SK-N-SH (cell line): ENCODE measurements at regions not wholly inside any gene's neighbourhood (a gene's known extent, or its start where the extent isn't known, plus 50 kb on each side); places are given as distances from the start of the nearest gene placed in this dataset.

Source experiments
- CTCF ChIA-PET: fragments of 300-600, 350-600 bp; formaldehyde crosslinking; extraction: SDS; loops from one replicate; lab custom pipeline; 2021; lab: Yijun Ruan, JAX
- POLR2A ChIA-PET: fragments of 350-600 bp; sonication (Branson Sonifier 250); formaldehyde crosslinking; extraction: SDS; loops from one replicate; lab custom pipeline; 2020; ENCODE audit warnings: antibody characterized with exemption, inconsistent platforms; lab: Yijun Ruan, JAX
- DNase-seq: peaks from one replicate; pipeline ENCODE4 v3.0.0; 2012
- H2AFZ ChIP-seq: fragments of 200-600 bp; sonication (generic); 2 replicates; pipeline ENCODE4 v1.8.1; 2016; ENCODE audit warnings: antibody characterized with exemption, mild to moderate bottlenecking, low read depth
- H3F3A ChIP-seq: fragments of 200-600 bp; sonication (generic); replicated peaks from 2 replicates; pipeline ENCODE3; 2016; ENCODE audit warnings: antibody characterized with exemption, mild to moderate bottlenecking; ENCODE audit not compliant: insufficient read depth
- H3K27ac ChIP-seq, 2 experiments: fragments of 200-500 bp in 1 of 2; fragments of 200-600 bp in 1 of 2; sonication (Bioruptor generic) in 1 of 2; sonication (generic), shearing (Covaris generic) in 1 of 2; 2 replicates each; pipeline versions ENCODE4 v1.5.1 to v1.6.1; 2014 to 2016; ENCODE audit warnings: low read depth in 2 of 2, inconsistent platforms in 1 of 2, low read length in 1 of 2, mild to moderate bottlenecking in 1 of 2, mixed read lengths in 1 of 2
- H3K27me3 ChIP-seq: fragments of 200-600 bp; sonication (generic), shearing (Covaris generic); 2 replicates; pipeline ENCODE4 v1.6.1; 2016; ENCODE audit warnings: mixed run types; ENCODE audit not compliant: insufficient read depth
- H3K36me3 ChIP-seq, 2 experiments: fragments of 200-500 bp in 1 of 2; fragments of 200-600 bp in 1 of 2; sonication (Bioruptor generic) in 1 of 2; sonication (generic) in 1 of 2; replicated peaks in 1 of 2; 2 replicates each; pipeline versions ENCODE3 to v1.5.1; 2014 to 2016; ENCODE audit warnings: low read length in 1 of 2, mild to moderate bottlenecking in 1 of 2; ENCODE audit not compliant: insufficient read depth in 2 of 2, control insufficient read depth in 1 of 2
- H3K4me1 ChIP-seq, 2 experiments: fragments of 200-500 bp in 1 of 2; fragments of 200-600 bp in 1 of 2; sonication (Bioruptor generic) in 1 of 2; sonication (generic), shearing (Covaris generic) in 1 of 2; 2 replicates each; pipeline versions ENCODE4 v1.5.1 to v1.6.1; 2014 to 2016; ENCODE audit warnings: low read depth in 1 of 2, low read length in 1 of 2, mixed run types in 1 of 2; ENCODE audit not compliant: insufficient read depth in 2 of 2, control insufficient read depth in 1 of 2
- H3K4me2 ChIP-seq: fragments of 200-600 bp; sonication (generic), shearing (Covaris generic); 2 replicates; pipeline ENCODE4 v1.6.1; 2017; ENCODE audit warnings: mixed run types
- H3K4me3 ChIP-seq, 2 experiments: fragments of 200-500 bp in 1 of 2; fragments of 200-600 bp in 1 of 2; sonication (Bioruptor generic) in 1 of 2; sonication (generic), shearing (Covaris generic) in 1 of 2; 2 replicates each; pipeline versions ENCODE4 v1.5.1 to v1.8.1; 2014 to 2016; ENCODE audit warnings: low read depth in 2 of 2, inconsistent platforms in 1 of 2, low read length in 1 of 2, mild to moderate bottlenecking in 1 of 2, mixed read lengths in 1 of 2, moderate library complexity in 1 of 2
- H3K79me2 ChIP-seq: fragments of 200-600 bp; sonication (generic); 2 replicates; pipeline ENCODE4 v1.8.1; 2017; ENCODE audit warnings: mild to moderate bottlenecking; ENCODE audit not compliant: insufficient read depth
- H3K9ac ChIP-seq: fragments of 200-600 bp; sonication (generic); 2 replicates; pipeline ENCODE4 v1.6.1; 2017; ENCODE audit warnings: mixed run types
- H3K9me2 ChIP-seq: fragments of 200-600 bp; sonication (generic); 2 replicates; pipeline ENCODE4 v1.6.1; 2017; ENCODE audit warnings: mixed run types
- H3K9me3 ChIP-seq: fragments of 200-600 bp; sonication (generic); 2 replicates; pipeline ENCODE4 v1.6.1; 2017; ENCODE audit warnings: mixed run types, mild to moderate bottlenecking, moderate library complexity
- H4K20me1 ChIP-seq: fragments of 200-600 bp; sonication (generic); 2 replicates; pipeline ENCODE4 v1.6.1; 2017; ENCODE audit warnings: mild to moderate bottlenecking, mixed run types; ENCODE audit not compliant: insufficient read depth
- EP300 ChIP-seq, 2 experiments: IDR thresholded peaks; 2 replicates each; pipeline versions ENCODE4 v1.4.0 to v1.6.1; 2012; ENCODE audit warnings: borderline replicate concordance in 1 of 2, low read depth in 1 of 2, low read length in 1 of 2
- EZH2phosphoT487 ChIP-seq: fragments of 200-600 bp; sonication (generic); IDR thresholded peaks from 2 replicates; pipeline ENCODE4 v1.6.1; 2017; ENCODE audit warnings: low read depth, mixed run types, mild to moderate bottlenecking, antibody characterized with exemption, moderate library complexity, borderline replicate concordance
- FOSL2 ChIP-seq: IDR thresholded peaks from 2 replicates; pipeline ENCODE4 v1.4.0; 2012; ENCODE audit warnings: low read depth, mild to moderate bottlenecking, moderate library complexity, borderline replicate concordance
- GABPA ChIP-seq: IDR thresholded peaks from 2 replicates; pipeline ENCODE4 v1.4.0; 2012; ENCODE audit warnings: low read depth, mild to moderate bottlenecking
- MXI1 ChIP-seq: IDR thresholded peaks from 2 replicates; pipeline ENCODE4 v1.6.1; 2012; ENCODE audit warnings: mild to moderate bottlenecking, low read depth, low read length, improper control_type of control experiment
- NFIC ChIP-seq: IDR thresholded peaks from 2 replicates; pipeline ENCODE4 v1.4.0; 2012; ENCODE audit warnings: borderline replicate concordance
- PBX3 ChIP-seq: IDR thresholded peaks from 2 replicates; pipeline ENCODE4; 2012
- RXRA ChIP-seq: IDR thresholded peaks from 2 replicates; pipeline ENCODE4 v1.4.0; 2012; ENCODE audit warnings: low read depth, mild to moderate bottlenecking, borderline replicate concordance
- TAF1 ChIP-seq: IDR thresholded peaks from 2 replicates; pipeline ENCODE4 v1.6.1; 2012; ENCODE audit warnings: low read depth, mild to moderate bottlenecking, low read length, moderate library complexity, borderline replicate concordance
- TCF12 ChIP-seq: IDR thresholded peaks from 2 replicates; pipeline ENCODE4 v1.4.0; 2012
- WGBS: methylation state at CpG from one replicate; pipeline ENCODE4 v1.1.6; 2017; ENCODE audit warnings: low lambda C conversion rate; 5-methylcytosine and 5-hydroxymethylcytosine counted together
- TF ChIP-seq, protein P1 (sequence below): fragments of 150-350 bp; IDR thresholded peaks from 2 replicates; pipeline ENCODE4 v1.6.1; 2017; ENCODE audit warnings: antibody characterized with exemption, low read length, low read depth, borderline replicate concordance

GRCh38 chr13:34021619-34022018 lies 203.7 kb downstream of the RFC3 start:
- H3K27me3 ChIP-seq: no peaks in the 10 kb centered on the region
- H3K27ac ChIP-seq: no peak overlapping the region
- no peak overlapping the region for H3K9ac ChIP-seq
- H3K9me3 ChIP-seq: peaks cover 8% of the 10 kb centered on the region; the same call in 1 of the 2 replicates
- DNase-seq: no peak
- H3F3A ChIP-seq: no peaks in the 10 kb centered on the region
- no peaks in the 10 kb centered on the region for H3K4me1 ChIP-seq
- POLR2A ChIA-PET: no interaction called here
- no peak overlapping the region for H3K4me3 ChIP-seq
- no peaks in the 10 kb centered on the region for H3K79me2 ChIP-seq
- peaks cover 0 to 4% of the 10 kb centered on the region in 2 experiments for H3K36me3 ChIP-seq
- no peak overlapping the region for H2AFZ ChIP-seq
- H4K20me1 ChIP-seq: no peaks in the 10 kb centered on the region
- H3K9me2 ChIP-seq: no peaks in the 10 kb centered on the region
- no peak overlapping the region for H3K4me2 ChIP-seq
- CTCF ChIA-PET: no interaction called here
- TF ChIP-seq FOSL2 (no peak), EZH2phosphoT487 (no peak), EP300 (IDR thresholded peaks at IDR 0.05; ENCODE audit: borderline replicate concordance in 1 of 2, low read depth in 1 of 2, low read length in 1 of 2) (no peak), TAF1 (no peak), NFIC (no peak), MXI1 (no peak)
- TF ChIP-seq, protein P1, sequence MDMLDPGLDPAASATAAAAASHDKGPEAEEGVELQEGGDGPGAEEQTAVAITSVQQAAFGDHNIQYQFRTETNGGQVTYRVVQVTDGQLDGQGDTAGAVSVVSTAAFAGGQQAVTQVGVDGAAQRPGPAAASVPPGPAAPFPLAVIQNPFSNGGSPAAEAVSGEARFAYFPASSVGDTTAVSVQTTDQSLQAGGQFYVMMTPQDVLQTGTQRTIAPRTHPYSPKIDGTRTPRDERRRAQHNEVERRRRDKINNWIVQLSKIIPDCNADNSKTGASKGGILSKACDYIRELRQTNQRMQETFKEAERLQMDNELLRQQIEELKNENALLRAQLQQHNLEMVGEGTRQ: no peak

DNA sequence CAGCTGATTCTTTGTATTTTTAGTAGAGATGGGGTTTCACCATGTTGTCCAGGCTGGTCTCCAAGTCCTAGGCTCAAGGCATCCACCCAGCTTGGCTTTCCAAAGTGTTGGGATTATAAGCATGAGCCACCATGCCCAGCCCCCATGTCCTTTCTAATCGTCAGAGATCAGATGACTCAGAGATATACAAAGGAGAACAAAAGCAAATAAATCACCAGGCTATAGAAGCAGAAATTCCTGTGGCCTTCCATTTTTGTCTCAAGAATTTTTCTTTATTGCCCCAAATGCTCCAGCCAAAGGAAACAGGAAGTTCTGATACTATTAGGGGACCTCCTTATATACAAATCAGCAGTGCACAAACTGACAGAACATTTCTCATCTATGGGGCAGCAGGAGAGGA lies 207.8 kb downstream of the RFC3 start:
- POLR2A ChIA-PET: no interaction called here
- no peaks in the 10 kb centered on the region for H3K4me1 ChIP-seq
- TF ChIP-seq RXRA (no peak), EZH2phosphoT487 (no peak), PBX3 (0 out of 2 replicates have a peak, but pooled peaks have one; percentile 30), TCF12 (0 out of 2 replicates have a peak, but pooled peaks have one; percentile 13), FOSL2 (peak; percentile 23; the same call in 1 of the 2 replicates), GABPA (no peak)
- TF ChIP-seq, all 33 proteins: peak for 3
- CTCF ChIA-PET: no interaction called here
- no peak for DNase-seq
- Histone ChIP-seq H3F3A (no peaks in the 10 kb centered on the region), H3K27ac (peak overlapping the region in 1 of 2 experiments; percentile 39; a peak in 1 of 4 replicates), H3K9me2 (no peaks in the 10 kb centered on the region), H3K36me3 (peaks cover 0 to 5% of the 10 kb centered on the region in 2 experiments), H3K9ac (no peak overlapping the region), H3K9me3 (peaks cover 8% of the 10 kb centered on the region; the same call in 1 of the 2 replicates), H3K79me2 (no peaks in the 10 kb centered on the region), H3K27me3 (no peaks in the 10 kb centered on the region), H2AFZ (no peak overlapping the region), H3K4me2 (no peak overlapping the region), H4K20me1 (no peaks in the 10 kb centered on the region), H3K4me3 (no peak overlapping the region)
- 23% methylated on average over 1 of the region's 1 CpG for WGBS
